ENCODE measurements at regions not wholly inside any gene's neighbourhood (a gene's known extent, or its start where the extent isn't known, plus 50 kb on each side); places are given as distances from the start of the nearest gene placed in this dataset.

DNA sequence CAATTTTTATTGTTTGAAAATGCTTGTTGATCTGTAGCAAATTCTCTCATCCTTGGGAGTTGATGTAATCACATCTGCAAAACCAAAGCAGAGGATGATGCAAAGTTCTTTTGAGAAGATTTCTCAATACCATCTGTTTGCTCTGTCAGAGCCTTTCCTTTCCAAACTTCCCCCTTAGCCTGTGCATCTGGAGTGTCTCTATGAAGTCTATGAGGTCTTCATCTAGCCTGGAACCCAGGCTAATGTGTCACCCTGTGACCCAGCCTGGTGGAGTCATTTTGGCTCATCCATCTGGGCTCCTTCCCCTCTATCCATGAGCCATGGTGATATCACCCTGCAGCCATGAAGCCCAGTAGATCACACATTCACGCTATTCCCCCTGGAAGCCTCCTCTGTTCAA, 123.2 kb upstream of the SLC7A14 start:
- WGBS, 2 donors = 100% methylated on average over 1 of the region's 1 CpG
- Histone ChIP-seq H3K4me1 (peaks cover 0 to 2% (median 0%) of the 10 kb centered on the region in 4 donors), H3K4me3 (no peak overlapping the region), H3K9me3 (peaks cover 0 to 15% (median 11%) of the 10 kb centered on the region in 4 donors), H3K27ac (no peak overlapping the region), H3K36me3 (no peaks in the 10 kb centered on the region), H3K27me3 (no peaks in the 10 kb centered on the region)
- TF ChIP-seq EP300 (IDR thresholded peaks at IDR 0.05) (no peak), POLR2A (IDR thresholded peaks at IDR 0.05) (no peak), POLR2AphosphoS5 (IDR thresholded peaks at IDR 0.05) (no peak)
- TF ChIP-seq, protein P1, sequence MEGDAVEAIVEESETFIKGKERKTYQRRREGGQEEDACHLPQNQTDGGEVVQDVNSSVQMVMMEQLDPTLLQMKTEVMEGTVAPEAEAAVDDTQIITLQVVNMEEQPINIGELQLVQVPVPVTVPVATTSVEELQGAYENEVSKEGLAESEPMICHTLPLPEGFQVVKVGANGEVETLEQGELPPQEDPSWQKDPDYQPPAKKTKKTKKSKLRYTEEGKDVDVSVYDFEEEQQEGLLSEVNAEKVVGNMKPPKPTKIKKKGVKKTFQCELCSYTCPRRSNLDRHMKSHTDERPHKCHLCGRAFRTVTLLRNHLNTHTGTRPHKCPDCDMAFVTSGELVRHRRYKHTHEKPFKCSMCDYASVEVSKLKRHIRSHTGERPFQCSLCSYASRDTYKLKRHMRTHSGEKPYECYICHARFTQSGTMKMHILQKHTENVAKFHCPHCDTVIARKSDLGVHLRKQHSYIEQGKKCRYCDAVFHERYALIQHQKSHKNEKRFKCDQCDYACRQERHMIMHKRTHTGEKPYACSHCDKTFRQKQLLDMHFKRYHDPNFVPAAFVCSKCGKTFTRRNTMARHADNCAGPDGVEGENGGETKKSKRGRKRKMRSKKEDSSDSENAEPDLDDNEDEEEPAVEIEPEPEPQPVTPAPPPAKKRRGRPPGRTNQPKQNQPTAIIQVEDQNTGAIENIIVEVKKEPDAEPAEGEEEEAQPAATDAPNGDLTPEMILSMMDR (IDR thresholded peaks at IDR 0.05) = no peak
- ATAC-seq (ENCODE audit: low FRiP score in 2 of 2) = peak in 1 of 2 donors; percentile 97
- DNase-seq = no peak

DNA sequence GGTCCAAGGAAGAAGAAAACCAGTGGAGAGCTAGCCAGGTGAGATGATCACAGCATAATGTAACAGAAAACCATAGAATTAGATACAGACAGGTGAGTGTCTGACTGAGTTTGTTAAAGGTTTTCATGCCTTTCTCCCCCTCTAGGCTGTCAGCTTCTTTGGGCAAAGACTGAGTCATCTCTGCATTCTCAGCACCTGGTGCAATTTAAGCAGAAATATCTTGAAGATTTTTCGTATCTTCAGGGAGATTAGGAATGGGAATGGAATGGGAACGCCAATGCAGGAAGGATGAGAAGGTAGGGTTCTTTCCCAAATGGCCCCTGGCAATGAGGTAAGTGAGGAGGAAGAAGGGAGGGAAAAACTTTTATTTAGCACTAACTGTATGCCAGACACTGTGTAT, 122.0 kb upstream of the SLC7A14 start:
- Histone ChIP-seq H3K9me3 (peaks cover 0 to 15% (median 11%) of the 10 kb centered on the region in 4 donors), H3K4me3 (no peak overlapping the region), H3K27ac (no peak overlapping the region), H3K27me3 (no peaks in the 10 kb centered on the region), H3K36me3 (no peaks in the 10 kb centered on the region), H3K4me1 (no peaks in the 10 kb centered on the region)
- ATAC-seq (ENCODE audit: low FRiP score in 2 of 2) (no peak), DNase-seq (no peak)
- TF ChIP-seq POLR2A (IDR thresholded peaks at IDR 0.05) = no peak
- no peak for TF ChIP-seq EP300 (IDR thresholded peaks at IDR 0.05)
- TF ChIP-seq, protein P1 (IDR thresholded peaks at IDR 0.05) = no peak
- no peak for TF ChIP-seq POLR2AphosphoS5 (IDR thresholded peaks at IDR 0.05)
- 85% methylated on average over 2 of the region's 2 CpGs for WGBS, 2 donors

DNA sequence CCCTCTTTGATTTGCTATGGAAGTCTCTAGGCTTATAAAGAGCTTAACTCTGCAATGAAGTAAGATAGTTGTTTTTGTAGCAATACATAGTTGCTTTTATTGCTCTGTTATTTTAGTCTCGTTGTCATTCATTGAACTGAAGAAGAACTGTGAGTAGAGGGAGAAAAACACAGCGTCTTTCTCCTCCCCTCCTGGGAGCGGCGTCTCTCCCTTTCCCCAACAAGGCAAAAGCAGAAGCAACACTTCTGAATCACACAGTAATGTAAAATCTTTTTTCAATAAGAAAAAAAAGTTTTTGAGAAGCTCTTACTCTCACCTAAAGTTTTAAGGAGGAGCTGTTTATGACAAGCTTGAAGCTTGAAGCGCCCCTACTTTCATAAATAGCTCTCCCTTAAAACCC, 119.3 kb upstream of the SLC7A14 start:
- Histone ChIP-seq H3K4me1 (no peaks in the 10 kb centered on the region), H3K9me3 (peaks cover 0 to 12% (median 10%) of the 10 kb centered on the region in 4 donors), H3K27ac (no peak overlapping the region), H3K27me3 (no peaks in the 10 kb centered on the region), H3K36me3 (no peaks in the 10 kb centered on the region), H3K4me3 (no peak overlapping the region)
- DNase-seq (no peak), ATAC-seq (ENCODE audit: low FRiP score in 2 of 2) (no peak)
- WGBS, 2 donors = 69 to 76% methylated on average over 5 of the region's 5 CpGs
- TF ChIP-seq EP300 (IDR thresholded peaks at IDR 0.05) (no peak), POLR2AphosphoS5 (IDR thresholded peaks at IDR 0.05) (no peak), POLR2A (IDR thresholded peaks at IDR 0.05) (no peak)
- TF ChIP-seq, protein P1 (IDR thresholded peaks at IDR 0.05) = no peak

DNA sequence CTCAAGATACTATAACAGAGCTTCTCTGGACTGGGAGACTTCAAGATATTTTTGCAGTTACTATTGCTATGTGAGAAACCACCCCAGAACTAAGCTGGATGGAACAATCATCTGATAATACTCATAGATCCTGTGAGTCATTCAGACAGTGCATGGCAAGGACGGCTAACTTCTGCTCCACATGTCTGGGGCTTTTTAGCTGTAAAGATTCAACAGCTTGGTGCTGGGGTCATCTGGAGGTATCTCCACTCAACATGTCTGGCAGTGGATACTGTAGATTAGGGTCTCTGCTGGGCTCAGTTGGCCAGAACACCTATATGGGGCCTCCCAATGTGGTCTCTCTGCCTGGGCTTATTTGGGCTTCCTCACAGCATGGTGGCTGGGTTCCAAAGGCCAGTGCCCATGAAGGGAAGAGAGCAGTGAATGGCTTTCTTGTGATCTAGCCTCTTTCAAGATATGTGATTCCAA, 117.3 kb upstream of the SLC7A14 start:
- DNase-seq (no peak), ATAC-seq (ENCODE audit: low FRiP score in 2 of 2) (peak in 1 of 2 donors; percentile 83)
- no peaks in the 10 kb centered on the region for H3K36me3 ChIP-seq
- no peak overlapping the region for H3K4me3 ChIP-seq
- H3K27ac ChIP-seq = no peak overlapping the region
- H3K27me3 ChIP-seq = no peaks in the 10 kb centered on the region
- TF ChIP-seq EP300 (IDR thresholded peaks at IDR 0.05) (no peak), POLR2AphosphoS5 (IDR thresholded peaks at IDR 0.05) (no peak), POLR2A (IDR thresholded peaks at IDR 0.05) (no peak)
- TF ChIP-seq, protein P1 (IDR thresholded peaks at IDR 0.05) = no peak
- 78 to 96% methylated on average over 1 of the region's 1 CpG for WGBS, 2 donors
- no peaks in the 10 kb centered on the region for H3K4me1 ChIP-seq
- no peaks in the 10 kb centered on the region for H3K9me3 ChIP-seq

Data from upper lobe of left lung (tissue), 6 donors.